Mesendoderm (in vitro differentiated cells): ENCODE measurements at regions not wholly inside any gene's neighbourhood (a gene's known extent, or its start where the extent isn't known, plus 50 kb on each side); places are given as distances from the start of the nearest gene placed in this dataset.

Source experiments
- DNase-seq: peaks from one replicate; pipeline ENCODE4 v3.0.0; 2013
- H2AK5ac ChIP-seq: 2 replicates; pipeline ENCODE4 v1.6.1; 2013; ENCODE audit warnings: low read length, inconsistent platforms
- H2BK120ac ChIP-seq: 2 replicates; pipeline ENCODE4 v1.6.1; 2013; ENCODE audit warnings: low read depth, mild to moderate bottlenecking, low read length, moderate library complexity, mixed read lengths
- H2BK15ac ChIP-seq: replicated peaks from 2 replicates; pipeline ENCODE4 v1.6.1; 2013; ENCODE audit warnings: low read depth, mild to moderate bottlenecking, moderate library complexity
- H2BK5ac ChIP-seq: 2 replicates; pipeline ENCODE4 v1.6.1; 2013; ENCODE audit warnings: low read length, inconsistent platforms
- H3K18ac ChIP-seq: 2 replicates; pipeline ENCODE4 v1.6.1; 2013; ENCODE audit warnings: mild to moderate bottlenecking, low read length, mixed read lengths
- H3K23ac ChIP-seq: one replicate; pipeline ENCODE4 v1.6.1; 2013; ENCODE audit warnings: low read length
- H3K27ac ChIP-seq: 2 replicates; pipeline ENCODE4 v1.5.1; 2013; ENCODE audit warnings: low read depth, mild to moderate bottlenecking, inconsistent platforms, low read length, moderate library complexity
- H3K27me3 ChIP-seq: 2 replicates; pipeline ENCODE4 v1.6.1; 2013; ENCODE audit warnings: low read length, control low read depth, mild to moderate bottlenecking, inconsistent platforms; ENCODE audit not compliant: insufficient read depth, poor library complexity
- H3K36me3 ChIP-seq: 2 replicates; pipeline ENCODE4 v1.6.1; 2013; ENCODE audit warnings: low read length, inconsistent platforms; ENCODE audit not compliant: control insufficient read depth, insufficient read depth
- H3K4ac ChIP-seq: one replicate; pipeline ENCODE4 v1.6.1; 2013; ENCODE audit warnings: low read depth, mild to moderate bottlenecking, low read length, moderate library complexity
- H3K4me1 ChIP-seq: 2 replicates; pipeline ENCODE4 v1.6.1; 2013; ENCODE audit warnings: low read depth, low read length, inconsistent platforms; ENCODE audit not compliant: control insufficient read depth
- H3K4me2 ChIP-seq: 2 replicates; pipeline ENCODE4 v1.6.1; 2013; ENCODE audit warnings: low read length
- H3K4me3 ChIP-seq: 2 replicates; pipeline ENCODE4 v1.5.1; 2013; ENCODE audit warnings: mild to moderate bottlenecking, low read length
- H3K56ac ChIP-seq: one replicate; pipeline ENCODE4 v1.6.1; 2013; ENCODE audit warnings: low read length
- H3K79me1 ChIP-seq: 2 replicates; pipeline ENCODE4 v1.6.1; 2013; ENCODE audit warnings: low read length, inconsistent platforms
- H3K79me2 ChIP-seq: 2 replicates; pipeline ENCODE4 v1.6.1; 2013; ENCODE audit warnings: mild to moderate bottlenecking, low read length; ENCODE audit not compliant: control insufficient read depth, insufficient read depth
- H3K9ac ChIP-seq: 2 replicates; pipeline ENCODE4 v1.6.1; 2013; ENCODE audit warnings: low read length, inconsistent platforms
- H4K5ac ChIP-seq: one replicate; pipeline ENCODE4 v1.6.1; 2013; ENCODE audit warnings: low read length
- H4K8ac ChIP-seq: one replicate; pipeline ENCODE4 v1.6.1; 2013; ENCODE audit warnings: low read depth, mild to moderate bottlenecking, control low read depth, low read length, moderate library complexity
- WGBS: extraction: QIAGEN DNeasy Blood & Tissue Kit; methylation state at CpG from one replicate; pipeline ENCODE4 v1.1.7; 2013; ENCODE audit warnings: low lambda C conversion rate, missing lambda C conversion rate; ENCODE audit not compliant: insufficient coverage; ENCODE audit errors: extremely low coverage; 5-methylcytosine and 5-hydroxymethylcytosine counted together

- Histone ChIP-seq H3K27me3 (no peaks in the 10 kb centered on the region), H2BK15ac (no peak overlapping the region), H3K79me2 (no peaks in the 10 kb centered on the region), H2BK5ac (peak overlapping the region; percentile 53), H3K4me1 (peaks cover 13% of the 10 kb centered on the region), H3K56ac (peak overlapping the region; percentile 12), H3K27ac (no peak overlapping the region), H3K4me2 (no peak overlapping the region), H3K4ac (no peak overlapping the region), H3K36me3 (no peaks in the 10 kb centered on the region), H4K8ac (no peak overlapping the region), H3K79me1 (no peaks in the 10 kb centered on the region), H4K5ac (no peak overlapping the region), H3K9ac (no peak overlapping the region), H2AK5ac (peak overlapping the region; percentile 86), H2BK120ac (no peak overlapping the region), H3K4me3 (no peak overlapping the region), H3K18ac (no peak overlapping the region), H3K23ac (no peak overlapping the region)
- DNase-seq = no peak
- WGBS = no CpG with 5 or more reads among the region's 8 CpGs
Measured at GRCh38 chr1:232260861-232261260, 369.1 kb downstream of the SIPA1L2 start.

GRCh38 chr1:232260045-232260444 lies 369.9 kb downstream of the SIPA1L2 start:
- Histone ChIP-seq H3K9ac (no peak overlapping the region), H3K36me3 (no peaks in the 10 kb centered on the region), H2BK15ac (no peak overlapping the region), H3K4ac (no peak overlapping the region), H2BK120ac (no peak overlapping the region), H2AK5ac (no peak overlapping the region), H3K4me3 (no peak overlapping the region), H4K8ac (no peak overlapping the region), H3K23ac (no peak overlapping the region), H3K27ac (no peak overlapping the region), H2BK5ac (no peak overlapping the region), H4K5ac (no peak overlapping the region), H3K79me1 (no peaks in the 10 kb centered on the region), H3K18ac (no peak overlapping the region), H3K4me2 (no peak overlapping the region), H3K79me2 (no peaks in the 10 kb centered on the region), H3K56ac (no peak overlapping the region), H3K27me3 (no peaks in the 10 kb centered on the region), H3K4me1 (peaks cover 13% of the 10 kb centered on the region)
- peak; percentile 66 for DNase-seq
- no CpG with 5 or more reads among the region's 3 CpGs for WGBS

GRCh38 chr1:232259333-232259732 lies 370.6 kb downstream of the SIPA1L2 start:
- H3K4me2 ChIP-seq = no peak overlapping the region
- H3K79me1 ChIP-seq = no peaks in the 10 kb centered on the region
- H3K9ac ChIP-seq = no peak overlapping the region
- no peak overlapping the region for H2AK5ac ChIP-seq
- no peak for DNase-seq
- no peak overlapping the region for H3K27ac ChIP-seq
- H3K79me2 ChIP-seq = no peaks in the 10 kb centered on the region
- peak overlapping the region; percentile 59 for H3K56ac ChIP-seq
- H3K27me3 ChIP-seq = no peaks in the 10 kb centered on the region
- H3K18ac ChIP-seq = no peak overlapping the region
- no peaks in the 10 kb centered on the region for H3K36me3 ChIP-seq
- H2BK15ac ChIP-seq = no peak overlapping the region
- no peak overlapping the region for H4K8ac ChIP-seq
- no CpG with 5 or more reads among the region's 3 CpGs for WGBS
- H2BK120ac ChIP-seq = no peak overlapping the region
- no peak overlapping the region for H4K5ac ChIP-seq
- no peak overlapping the region for H3K4me3 ChIP-seq
- H3K4me1 ChIP-seq = peaks cover 13% of the 10 kb centered on the region
- no peak overlapping the region for H3K4ac ChIP-seq
- no peak overlapping the region for H3K23ac ChIP-seq
- H2BK5ac ChIP-seq = peak overlapping the region; percentile 44

- no peaks in the 10 kb centered on the region for H3K36me3 ChIP-seq
- DNase-seq = no peak
- H2AK5ac ChIP-seq = no peak overlapping the region
- no peak overlapping the region for H2BK120ac ChIP-seq
- H3K79me1 ChIP-seq = no peaks in the 10 kb centered on the region
- no peak overlapping the region for H4K5ac ChIP-seq
- no peaks in the 10 kb centered on the region for H3K27me3 ChIP-seq
- no peak overlapping the region for H3K4ac ChIP-seq
- H3K4me3 ChIP-seq = no peak overlapping the region
- H4K8ac ChIP-seq = no peak overlapping the region
- H3K9ac ChIP-seq = no peak overlapping the region
- H3K56ac ChIP-seq = no peak overlapping the region
- no CpG with 5 or more reads among the region's 11 CpGs for WGBS
- no peak overlapping the region for H3K18ac ChIP-seq
- no peaks in the 10 kb centered on the region for H3K79me2 ChIP-seq
- H2BK15ac ChIP-seq = no peak overlapping the region
- H2BK5ac ChIP-seq = no peak overlapping the region
- no peak overlapping the region for H3K4me2 ChIP-seq
- H3K4me1 ChIP-seq = peaks cover 10% of the 10 kb centered on the region
- no peak overlapping the region for H3K27ac ChIP-seq
- no peak overlapping the region for H3K23ac ChIP-seq
Measured at GRCh38 chr1:232252546-232253118, 377.3 kb downstream of the SIPA1L2 start.

GRCh38 chr1:232250838-232251237 lies 379.1 kb downstream of the SIPA1L2 start:
- no peak overlapping the region for H3K9ac ChIP-seq
- H4K8ac ChIP-seq = no peak overlapping the region
- H3K18ac ChIP-seq = no peak overlapping the region
- H2BK15ac ChIP-seq = no peak overlapping the region
- no peaks in the 10 kb centered on the region for H3K27me3 ChIP-seq
- no CpG with 5 or more reads among the region's 3 CpGs for WGBS
- DNase-seq = peak; percentile 85
- H3K56ac ChIP-seq = no peak overlapping the region
- H3K4me1 ChIP-seq = peaks cover 10% of the 10 kb centered on the region
- no peaks in the 10 kb centered on the region for H3K79me2 ChIP-seq
- H3K36me3 ChIP-seq = no peaks in the 10 kb centered on the region
- no peak overlapping the region for H3K27ac ChIP-seq
- no peak overlapping the region for H3K4ac ChIP-seq
- no peak overlapping the region for H2BK5ac ChIP-seq
- no peak overlapping the region for H2AK5ac ChIP-seq
- H3K4me3 ChIP-seq = no peak overlapping the region
- H3K79me1 ChIP-seq = no peaks in the 10 kb centered on the region
- H4K5ac ChIP-seq = no peak overlapping the region
- no peak overlapping the region for H2BK120ac ChIP-seq
- no peak overlapping the region for H3K4me2 ChIP-seq
- no peak overlapping the region for H3K23ac ChIP-seq
